HepG2 (cell line): ENCODE measurements at regions not wholly inside any gene's neighbourhood (a gene's known extent, or its start where the extent isn't known, plus 50 kb on each side); places are given as distances from the start of the nearest gene placed in this dataset.

Experiments
- ARID5B ChIP-seq: IDR thresholded peaks from 2 replicates; pipeline ENCODE4 v1.4.0; 2020; ENCODE audit warnings: mild to moderate bottlenecking, missing genetic modification reagents
- DNMT1 ChIP-seq: sonication (generic); formaldehyde crosslinking; IDR thresholded peaks from 2 replicates; pipeline ENCODE4 v1.5.1; 2020; ENCODE audit warnings: mild to moderate bottlenecking, missing genetic modification reagents
- GPN1 ChIP-seq: sonication (generic); formaldehyde crosslinking; IDR thresholded peaks from 2 replicates; pipeline ENCODE4 v1.5.1; 2020; ENCODE audit warnings: missing genetic modification reagents, borderline replicate concordance
- HNRNPUL1 ChIP-seq: fragments of 200-400 bp; formaldehyde crosslinking; IDR thresholded peaks from 2 replicates; pipeline ENCODE4 v1.6.1; 2017; ENCODE audit warnings: low read depth, mild to moderate bottlenecking, low read length, moderate library complexity
- NAIF1 ChIP-seq: sonication (generic); formaldehyde crosslinking; IDR thresholded peaks from 2 replicates; pipeline ENCODE4 v1.5.0; 2020; ENCODE audit warnings: mild to moderate bottlenecking, missing genetic modification reagents, borderline replicate concordance
- RCOR2 ChIP-seq: IDR thresholded peaks from 2 replicates; pipeline ENCODE4 v1.6.1; 2016; ENCODE audit warnings: missing biosample characterization, missing genetic modification reagents
- REPIN1 ChIP-seq: sonication (generic); formaldehyde crosslinking; IDR thresholded peaks from 2 replicates; pipeline ENCODE4 v1.8.0; 2022; ENCODE audit warnings: missing genetic modification reagents, low read depth, mild to moderate bottlenecking, borderline replicate concordance
- REXO4 ChIP-seq: sonication (generic); formaldehyde crosslinking; IDR thresholded peaks from 2 replicates; pipeline ENCODE4 v1.8.0; 2022; ENCODE audit warnings: missing genetic modification reagents, mild to moderate bottlenecking, borderline replicate concordance
- STAT5B ChIP-seq: sonication (generic); formaldehyde crosslinking; IDR thresholded peaks from 2 replicates; pipeline ENCODE4 v1.4.0; 2020; ENCODE audit warnings: missing genetic modification reagents
- YEATS4 ChIP-seq: sonication (generic); formaldehyde crosslinking; IDR thresholded peaks from 2 replicates; pipeline ENCODE4 v1.4.0; 2020; ENCODE audit warnings: missing genetic modification reagents, borderline replicate concordance
- ZKSCAN1 ChIP-seq: fragments of 150-350 bp; IDR thresholded peaks from 2 replicates; pipeline ENCODE4 v1.6.1; 2014; ENCODE audit warnings: low read length
- ZNF121 ChIP-seq: sonication (generic); formaldehyde crosslinking; IDR thresholded peaks from 2 replicates; pipeline ENCODE4 v1.5.0; 2020; ENCODE audit warnings: mild to moderate bottlenecking, missing genetic modification reagents
- ZNF468 ChIP-seq: sonication (generic); formaldehyde crosslinking; IDR thresholded peaks from 2 replicates; pipeline ENCODE4 v1.8.0; 2022; ENCODE audit warnings: mild to moderate bottlenecking, moderate library complexity, missing genetic modification reagents
- TF ChIP-seq, protein P1 (sequence below): sonication (generic); formaldehyde crosslinking; conservative IDR thresholded peaks from 2 replicates; pipeline ENCODE4 v1.8.0; 2022; ENCODE audit warnings: missing genetic modification reagents
- TF ChIP-seq, protein P2 (sequence below): sonication (generic); formaldehyde crosslinking; IDR thresholded peaks from 2 replicates; pipeline ENCODE4 v1.5.0; 2020; ENCODE audit warnings: mild to moderate bottlenecking, missing genetic modification reagents, borderline replicate concordance
- TF ChIP-seq, protein P3 (sequence below): sonication (generic); formaldehyde crosslinking; IDR thresholded peaks from 2 replicates; pipeline ENCODE4 v1.4.0; 2020; ENCODE audit warnings: missing genetic modification reagents
- TF ChIP-seq, protein P4 (sequence below): sonication (generic); formaldehyde crosslinking; IDR thresholded peaks from 2 replicates; pipeline ENCODE4 v1.9.0; 2021; ENCODE audit warnings: missing genetic modification reagents, borderline replicate concordance

DNA sequence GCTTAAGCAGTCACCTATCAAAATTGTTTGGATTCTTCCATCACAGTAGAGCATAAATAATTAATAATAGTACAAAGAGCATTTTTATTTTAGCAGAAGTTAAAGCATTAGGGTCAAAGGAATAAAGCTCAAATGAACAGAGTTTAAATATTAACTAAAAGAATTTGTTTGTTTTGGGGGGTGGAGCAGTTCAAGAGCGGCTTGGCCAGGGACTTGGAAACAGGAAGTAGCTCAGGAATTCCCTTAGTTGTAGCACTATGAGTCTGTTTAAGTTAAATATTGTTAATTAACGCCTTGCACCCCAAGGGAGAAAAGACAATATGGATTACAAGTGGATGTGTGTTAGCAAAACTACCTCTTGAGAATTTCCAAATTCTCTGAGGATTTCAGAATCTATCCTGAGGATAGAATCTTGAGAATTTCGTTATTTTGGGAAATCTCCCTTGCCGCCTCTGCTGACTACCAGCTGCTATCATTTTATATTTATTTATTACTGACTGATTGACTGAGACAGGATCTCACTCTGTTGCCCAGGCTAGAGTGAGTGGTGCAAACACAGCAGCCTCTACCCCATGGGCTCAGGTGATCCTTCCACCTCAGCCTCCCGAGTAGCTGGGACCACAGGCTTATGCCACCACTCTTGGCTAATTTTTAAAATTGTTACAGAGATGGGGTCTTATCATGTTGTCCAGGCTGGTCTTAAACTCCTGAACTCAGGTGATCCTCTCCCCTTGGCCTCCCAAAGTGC is 96.7 kb upstream of the CHD1 start (continued):
- TF ChIP-seq, protein P1, sequence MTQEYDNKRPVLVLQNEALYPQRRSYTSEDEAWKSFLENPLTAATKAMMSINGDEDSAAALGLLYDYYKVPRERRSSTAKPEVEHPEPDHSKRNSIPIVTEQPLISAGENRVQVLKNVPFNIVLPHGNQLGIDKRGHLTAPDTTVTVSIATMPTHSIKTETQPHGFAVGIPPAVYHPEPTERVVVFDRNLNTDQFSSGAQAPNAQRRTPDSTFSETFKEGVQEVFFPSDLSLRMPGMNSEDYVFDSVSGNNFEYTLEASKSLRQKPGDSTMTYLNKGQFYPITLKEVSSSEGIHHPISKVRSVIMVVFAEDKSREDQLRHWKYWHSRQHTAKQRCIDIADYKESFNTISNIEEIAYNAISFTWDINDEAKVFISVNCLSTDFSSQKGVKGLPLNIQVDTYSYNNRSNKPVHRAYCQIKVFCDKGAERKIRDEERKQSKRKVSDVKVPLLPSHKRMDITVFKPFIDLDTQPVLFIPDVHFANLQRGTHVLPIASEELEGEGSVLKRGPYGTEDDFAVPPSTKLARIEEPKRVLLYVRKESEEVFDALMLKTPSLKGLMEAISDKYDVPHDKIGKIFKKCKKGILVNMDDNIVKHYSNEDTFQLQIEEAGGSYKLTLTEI (CRISPR knock-in tag): no peak
- TF ChIP-seq GPN1: no peak
- TF ChIP-seq HNRNPUL1: peak; percentile 86; the same call in 1 of the 2 replicates
- TF ChIP-seq, protein P2, sequence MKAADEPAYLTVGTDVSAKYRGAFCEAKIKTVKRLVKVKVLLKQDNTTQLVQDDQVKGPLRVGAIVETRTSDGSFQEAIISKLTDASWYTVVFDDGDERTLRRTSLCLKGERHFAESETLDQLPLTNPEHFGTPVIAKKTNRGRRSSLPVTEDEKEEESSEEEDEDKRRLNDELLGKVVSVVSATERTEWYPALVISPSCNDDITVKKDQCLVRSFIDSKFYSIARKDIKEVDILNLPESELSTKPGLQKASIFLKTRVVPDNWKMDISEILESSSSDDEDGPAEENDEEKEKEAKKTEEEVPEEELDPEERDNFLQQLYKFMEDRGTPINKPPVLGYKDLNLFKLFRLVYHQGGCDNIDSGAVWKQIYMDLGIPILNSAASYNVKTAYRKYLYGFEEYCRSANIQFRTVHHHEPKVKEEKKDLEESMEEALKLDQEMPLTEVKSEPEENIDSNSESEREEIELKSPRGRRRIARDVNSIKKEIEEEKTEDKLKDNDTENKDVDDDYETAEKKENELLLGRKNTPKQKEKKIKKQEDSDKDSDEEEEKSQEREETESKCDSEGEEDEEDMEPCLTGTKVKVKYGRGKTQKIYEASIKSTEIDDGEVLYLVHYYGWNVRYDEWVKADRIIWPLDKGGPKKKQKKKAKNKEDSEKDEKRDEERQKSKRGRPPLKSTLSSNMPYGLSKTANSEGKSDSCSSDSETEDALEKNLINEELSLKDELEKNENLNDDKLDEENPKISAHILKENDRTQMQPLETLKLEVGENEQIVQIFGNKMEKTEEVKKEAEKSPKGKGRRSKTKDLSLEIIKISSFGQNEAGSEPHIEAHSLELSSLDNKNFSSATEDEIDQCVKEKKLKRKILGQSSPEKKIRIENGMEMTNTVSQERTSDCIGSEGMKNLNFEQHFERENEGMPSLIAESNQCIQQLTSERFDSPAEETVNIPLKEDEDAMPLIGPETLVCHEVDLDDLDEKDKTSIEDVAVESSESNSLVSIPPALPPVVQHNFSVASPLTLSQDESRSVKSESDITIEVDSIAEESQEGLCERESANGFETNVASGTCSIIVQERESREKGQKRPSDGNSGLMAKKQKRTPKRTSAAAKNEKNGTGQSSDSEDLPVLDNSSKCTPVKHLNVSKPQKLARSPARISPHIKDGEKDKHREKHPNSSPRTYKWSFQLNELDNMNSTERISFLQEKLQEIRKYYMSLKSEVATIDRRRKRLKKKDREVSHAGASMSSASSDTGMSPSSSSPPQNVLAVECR (CRISPR knock-in tag): no peak
- TF ChIP-seq YEATS4: no peak
- 0 out of 2 replicates have a peak, but pooled peaks have one; percentile 33 for TF ChIP-seq NAIF1 (CRISPR knock-in tag)
- peak; percentile 73; the same call in 1 of the 2 replicates for TF ChIP-seq ZNF121 (CRISPR knock-in tag)
- no peak for TF ChIP-seq STAT5B
- TF ChIP-seq, protein P3, sequence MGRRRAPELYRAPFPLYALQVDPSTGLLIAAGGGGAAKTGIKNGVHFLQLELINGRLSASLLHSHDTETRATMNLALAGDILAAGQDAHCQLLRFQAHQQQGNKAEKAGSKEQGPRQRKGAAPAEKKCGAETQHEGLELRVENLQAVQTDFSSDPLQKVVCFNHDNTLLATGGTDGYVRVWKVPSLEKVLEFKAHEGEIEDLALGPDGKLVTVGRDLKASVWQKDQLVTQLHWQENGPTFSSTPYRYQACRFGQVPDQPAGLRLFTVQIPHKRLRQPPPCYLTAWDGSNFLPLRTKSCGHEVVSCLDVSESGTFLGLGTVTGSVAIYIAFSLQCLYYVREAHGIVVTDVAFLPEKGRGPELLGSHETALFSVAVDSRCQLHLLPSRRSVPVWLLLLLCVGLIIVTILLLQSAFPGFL: no peak
- no peak for TF ChIP-seq DNMT1 (CRISPR knock-in tag)
- peak; percentile 68 for TF ChIP-seq ARID5B (CRISPR knock-in tag)
- TF ChIP-seq, protein P4, sequence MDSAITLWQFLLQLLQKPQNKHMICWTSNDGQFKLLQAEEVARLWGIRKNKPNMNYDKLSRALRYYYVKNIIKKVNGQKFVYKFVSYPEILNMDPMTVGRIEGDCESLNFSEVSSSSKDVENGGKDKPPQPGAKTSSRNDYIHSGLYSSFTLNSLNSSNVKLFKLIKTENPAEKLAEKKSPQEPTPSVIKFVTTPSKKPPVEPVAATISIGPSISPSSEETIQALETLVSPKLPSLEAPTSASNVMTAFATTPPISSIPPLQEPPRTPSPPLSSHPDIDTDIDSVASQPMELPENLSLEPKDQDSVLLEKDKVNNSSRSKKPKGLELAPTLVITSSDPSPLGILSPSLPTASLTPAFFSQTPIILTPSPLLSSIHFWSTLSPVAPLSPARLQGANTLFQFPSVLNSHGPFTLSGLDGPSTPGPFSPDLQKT (CRISPR knock-in tag): no peak
- TF ChIP-seq RCOR2: no peak
- no peak for TF ChIP-seq ZKSCAN1
- no peak for TF ChIP-seq ZNF468 (CRISPR knock-in tag)
- no peak for TF ChIP-seq REXO4 (CRISPR knock-in tag)
- no peak for TF ChIP-seq REPIN1
